ENCODE measurements at regions not wholly inside any gene's neighbourhood (a gene's known extent, or its start where the extent isn't known, plus 50 kb on each side); places are given as distances from the start of the nearest gene placed in this dataset.

DNA sequence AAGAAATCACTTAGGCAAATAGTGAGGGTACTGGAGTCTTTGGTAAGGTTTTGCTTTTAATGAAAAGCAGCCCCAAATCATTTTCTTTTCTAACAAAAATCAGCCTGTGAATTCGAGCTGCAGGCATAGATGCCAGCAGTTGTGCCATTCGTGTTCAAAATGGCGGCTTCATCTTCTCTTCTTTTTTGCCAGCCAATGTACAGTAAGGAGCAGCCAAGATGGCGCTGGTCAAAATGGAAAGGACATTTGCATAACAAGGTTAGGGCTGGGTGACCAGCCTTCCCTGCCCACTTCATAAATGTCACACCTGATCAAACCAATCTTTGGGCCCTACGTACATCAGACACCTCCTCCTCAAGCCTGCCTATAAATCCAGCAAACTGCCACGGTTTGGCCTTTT, 100.2 kb upstream of the RGS1 start:
- FAIRE-seq (no peak), ATAC-seq (peak; percentile 60), DNase-seq (ENCODE audit: extremely low read depth in 1 of 4, low spot score in 3 of 4) (no peak)
- TF ChIP-seq, protein P1, sequence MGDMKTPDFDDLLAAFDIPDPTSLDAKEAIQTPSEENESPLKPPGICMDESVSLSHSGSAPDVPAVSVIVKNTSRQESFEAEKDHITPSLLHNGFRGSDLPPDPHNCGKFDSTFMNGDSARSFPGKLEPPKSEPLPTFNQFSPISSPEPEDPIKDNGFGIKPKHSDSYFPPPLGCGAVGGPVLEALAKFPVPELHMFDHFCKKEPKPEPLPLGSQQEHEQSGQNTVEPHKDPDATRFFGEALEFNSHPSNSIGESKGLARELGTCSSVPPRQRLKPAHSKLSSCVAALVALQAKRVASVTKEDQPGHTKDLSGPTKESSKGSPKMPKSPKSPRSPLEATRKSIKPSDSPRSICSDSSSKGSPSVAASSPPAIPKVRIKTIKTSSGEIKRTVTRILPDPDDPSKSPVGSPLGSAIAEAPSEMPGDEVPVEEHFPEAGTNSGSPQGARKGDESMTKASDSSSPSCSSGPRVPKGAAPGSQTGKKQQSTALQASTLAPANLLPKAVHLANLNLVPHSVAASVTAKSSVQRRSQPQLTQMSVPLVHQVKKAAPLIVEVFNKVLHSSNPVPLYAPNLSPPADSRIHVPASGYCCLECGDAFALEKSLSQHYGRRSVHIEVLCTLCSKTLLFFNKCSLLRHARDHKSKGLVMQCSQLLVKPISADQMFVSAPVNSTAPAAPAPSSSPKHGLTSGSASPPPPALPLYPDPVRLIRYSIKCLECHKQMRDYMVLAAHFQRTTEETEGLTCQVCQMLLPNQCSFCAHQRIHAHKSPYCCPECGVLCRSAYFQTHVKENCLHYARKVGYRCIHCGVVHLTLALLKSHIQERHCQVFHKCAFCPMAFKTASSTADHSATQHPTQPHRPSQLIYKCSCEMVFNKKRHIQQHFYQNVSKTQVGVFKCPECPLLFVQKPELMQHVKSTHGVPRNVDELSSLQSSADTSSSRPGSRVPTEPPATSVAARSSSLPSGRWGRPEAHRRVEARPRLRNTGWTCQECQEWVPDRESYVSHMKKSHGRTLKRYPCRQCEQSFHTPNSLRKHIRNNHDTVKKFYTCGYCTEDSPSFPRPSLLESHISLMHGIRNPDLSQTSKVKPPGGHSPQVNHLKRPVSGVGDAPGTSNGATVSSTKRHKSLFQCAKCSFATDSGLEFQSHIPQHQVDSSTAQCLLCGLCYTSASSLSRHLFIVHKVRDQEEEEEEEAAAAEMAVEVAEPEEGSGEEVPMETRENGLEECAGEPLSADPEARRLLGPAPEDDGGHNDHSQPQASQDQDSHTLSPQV (IDR thresholded peaks at IDR 0.05), result no peak
- TF ChIP-seq YY1 (IDR thresholded peaks at IDR 0.05; ENCODE audit: borderline replicate concordance in 1 of 3, control insufficient read depth in 1 of 3, extremely low read depth in 1 of 3, insufficient read depth in 3 of 3, insufficient read length in 1 of 3, insufficient replicate concordance in 2 of 3, low read depth in 1 of 3, low read length in 2 of 3) (peak in 2 of 3 experiments; percentile 34 to 80), EP300 (IDR thresholded peaks at IDR 0.05; ENCODE audit: low read length) (no peak)
- POLR2A ChIA-PET, result interaction anchor here (0.9 kb wide), 1 partner anchor 92 kb away, joined by 3 read pairs; no protein-coding TSS in a partner anchor
- Histone ChIP-seq H3K4me3 (no peak overlapping the region), H3K9ac (ENCODE audit: insufficient read depth in 1 of 2, low read depth in 2 of 2, low read length in 2 of 2) (no peak overlapping the region), H4K20me1 (replicated peaks; ENCODE audit: control insufficient read depth, insufficient read depth, low read length) (no peaks in the 10 kb centered on the region), H3K4me1 (replicated peaks in 1 of 2; ENCODE audit: control insufficient read depth in 2 of 2, insufficient read depth in 2 of 2, low read length in 2 of 2) (no peaks in the 10 kb centered on the region; a peak in 2 of 5 replicates), H3K27me3 (ENCODE audit: control insufficient read depth in 2 of 2, insufficient read depth in 2 of 2, low read length in 2 of 2) (no peaks in the 10 kb centered on the region; a peak in 1 of 5 replicates), H3K4me2 (ENCODE audit: insufficient read depth, low read length) (peak overlapping the region; percentile 21; the same call in 1 of the 2 replicates), H2AFZ (ENCODE audit: low read depth, low read length) (peak overlapping the region; percentile 72), H3K9me1 (ENCODE audit: control insufficient read depth, insufficient read depth, low read length) (no peaks in the 10 kb centered on the region), H3K27ac (ENCODE audit: extremely low read depth, low read depth, low read length) (no peak overlapping the region), H3K79me2 (ENCODE audit: control insufficient read depth, insufficient read depth, low read length) (no peaks in the 10 kb centered on the region), H3K9me3 (replicated peaks; ENCODE audit: control insufficient read depth, insufficient read depth, low read depth, low read length) (no peaks in the 10 kb centered on the region), H3K36me3 (ENCODE audit: control insufficient read depth, insufficient read depth, low read length) (no peaks in the 10 kb centered on the region)
- intact Hi-C loops (cut with micrococcal nuclease), result loop anchor here (5.0 kb wide), 2 partner anchors 542 to 557 kb away; no protein-coding TSS in a partner anchor
- BruUV-seq (replicated peaks), result no TSS peak
- in situ Hi-C loops (cut with MboI), result no loop called here
- CTCF ChIA-PET (ENCODE audit: low intra/inter-chr PET ratio), result interaction anchor here (1.8 kb wide), 1 partner anchor 544 kb away, joined by 14 read pairs; no protein-coding TSS in a partner anchor
- WGBS (ENCODE audit: insufficient coverage, low coverage, missing lambda C conversion rate), result 1% methylated on average over 6 of the region's 6 CpGs

All from K562 (cell line).